Stimulated activated CD4-positive, alpha-beta T cell treated with anti-CD3 and anti-CD28 coated beads, Interleukin-4, amount 100 ng/mL, for 1 hour (primary cell): ENCODE measurements at regions not wholly inside any gene's neighbourhood (a gene's known extent, or its start where the extent isn't known, plus 50 kb on each side); places are given as distances from the start of the nearest gene placed in this dataset.
"Not testable (repeated sequence)": the region's sequence is repeated elsewhere in the genome, so short reads cannot be mapped to it uniquely, and the experiment has no call there.

Experiments
- DNase-seq: peaks from one replicate; pipeline ENCODE4 v3.0.0-alpha.2; 2020

DNA sequence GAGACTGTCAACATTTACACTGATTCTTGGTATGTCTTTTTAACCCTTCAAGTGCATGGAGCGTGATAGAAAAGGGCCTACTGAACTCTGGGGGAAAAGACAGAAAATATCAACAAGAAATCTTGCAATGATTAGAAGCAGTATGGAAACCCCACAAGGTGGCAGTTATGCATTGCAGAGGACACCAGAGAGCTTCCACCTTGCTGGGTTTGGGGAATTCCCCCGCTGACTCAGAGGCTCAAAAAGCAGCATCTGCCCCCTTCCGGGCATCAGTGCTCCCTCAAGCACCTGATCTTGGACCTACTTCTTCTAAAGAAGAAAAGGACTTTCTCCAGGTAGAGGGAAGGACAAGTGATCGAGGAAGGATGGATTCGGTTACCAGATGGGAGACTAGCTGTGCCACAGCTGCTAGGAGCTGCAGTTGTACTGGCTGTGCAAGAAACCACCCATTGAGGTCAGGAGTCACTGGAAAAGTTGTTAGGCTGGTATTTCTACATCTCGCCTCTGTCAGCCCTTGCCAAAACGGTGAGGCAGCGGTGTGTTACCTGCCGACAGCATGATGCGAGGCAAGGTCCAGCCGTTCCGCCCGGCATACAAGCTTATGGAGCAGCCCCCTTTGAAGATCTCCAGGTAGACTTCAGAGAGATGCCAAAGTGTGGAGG lies 102.8 kb upstream of the OSBPL11 start:
- peak; percentile 43 for DNase-seq

DNA sequence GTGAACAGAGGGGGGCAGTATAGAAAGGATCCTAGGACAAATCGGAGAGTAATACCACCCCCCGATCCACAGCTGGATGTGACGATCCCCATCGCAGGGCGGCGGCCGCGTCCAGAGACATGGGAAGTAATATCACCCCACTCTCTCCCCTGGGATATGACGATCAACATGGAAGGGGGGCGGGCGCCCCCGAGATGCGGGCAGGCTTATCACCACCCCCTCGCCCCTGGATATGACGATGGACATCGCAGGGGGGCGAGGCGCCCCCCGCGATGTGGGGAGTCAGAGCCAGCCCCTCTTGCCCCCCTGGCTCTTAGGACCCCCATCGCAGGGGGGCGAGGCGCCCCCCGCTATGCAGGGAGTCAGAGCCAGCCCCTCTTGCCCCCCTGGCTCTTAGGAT lies 120.4 kb upstream of the OSBPL11 start:
- DNase-seq: no peak

DNA sequence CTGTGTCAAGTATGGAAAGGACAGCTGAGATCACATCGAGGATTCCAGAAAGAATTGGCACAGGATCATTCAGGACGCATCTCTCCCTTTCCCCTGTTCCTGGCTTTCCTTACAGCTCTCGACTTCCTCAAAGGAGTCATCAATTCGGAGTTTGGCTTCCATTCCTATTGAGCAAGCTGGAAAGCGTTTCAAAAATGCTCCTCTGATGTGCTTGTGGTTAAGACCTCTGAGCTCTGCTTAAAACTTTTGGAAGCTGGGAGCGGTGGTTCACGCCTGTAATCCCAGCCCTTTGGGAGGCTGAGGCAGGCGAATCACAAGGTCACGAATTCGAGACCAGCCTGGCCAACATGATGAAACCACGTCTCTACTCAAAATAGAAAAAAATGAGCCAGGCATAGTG lies 136.9 kb upstream of the OSBPL11 start:
- DNase-seq: not testable (repeated sequence)

DNA sequence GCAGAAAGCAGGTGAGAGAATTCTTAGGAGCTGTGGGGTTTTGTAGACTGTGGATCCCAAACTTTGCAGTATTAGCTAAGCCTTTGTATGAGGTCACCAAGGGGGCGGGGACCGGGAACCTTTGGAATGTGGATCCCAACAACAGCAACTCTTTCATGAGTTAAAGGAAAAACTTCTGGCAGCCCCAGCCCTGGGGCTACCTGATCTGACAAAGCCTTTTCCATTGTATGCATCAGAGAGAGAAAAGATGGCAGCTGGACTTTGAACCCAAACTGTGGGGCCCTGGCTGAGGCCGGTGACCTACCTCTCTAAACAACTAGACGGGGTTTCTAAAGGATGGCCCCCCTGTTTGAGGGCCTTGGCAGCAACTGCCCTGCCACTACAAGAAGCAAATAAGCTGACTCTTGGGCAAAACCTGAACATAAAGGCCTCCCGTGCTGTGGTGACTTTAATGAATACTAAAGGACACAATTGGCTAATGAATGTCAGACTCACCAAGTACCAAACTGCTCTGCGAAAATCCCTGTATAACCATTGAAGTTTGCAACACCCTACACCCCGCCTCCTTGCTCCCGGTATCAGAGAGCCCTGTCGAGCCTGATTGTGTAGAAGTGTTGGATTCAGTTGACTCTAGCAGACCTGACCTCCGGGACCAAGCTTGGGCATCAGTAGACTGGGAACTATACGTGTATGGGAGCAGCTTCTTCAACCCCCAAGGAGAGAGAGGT lies 146.9 kb upstream of the OSBPL11 start:
- DNase-seq: not testable (repeated sequence)

GRCh38 chr3:125742845-125743244 lies 147.5 kb upstream of the OSBPL11 start:
- peak; percentile 22 for DNase-seq

- DNase-seq: not testable (repeated sequence)
Measured at GRCh38 chr3:125757050-125757449, 161.8 kb upstream of the OSBPL11 start.

DNA sequence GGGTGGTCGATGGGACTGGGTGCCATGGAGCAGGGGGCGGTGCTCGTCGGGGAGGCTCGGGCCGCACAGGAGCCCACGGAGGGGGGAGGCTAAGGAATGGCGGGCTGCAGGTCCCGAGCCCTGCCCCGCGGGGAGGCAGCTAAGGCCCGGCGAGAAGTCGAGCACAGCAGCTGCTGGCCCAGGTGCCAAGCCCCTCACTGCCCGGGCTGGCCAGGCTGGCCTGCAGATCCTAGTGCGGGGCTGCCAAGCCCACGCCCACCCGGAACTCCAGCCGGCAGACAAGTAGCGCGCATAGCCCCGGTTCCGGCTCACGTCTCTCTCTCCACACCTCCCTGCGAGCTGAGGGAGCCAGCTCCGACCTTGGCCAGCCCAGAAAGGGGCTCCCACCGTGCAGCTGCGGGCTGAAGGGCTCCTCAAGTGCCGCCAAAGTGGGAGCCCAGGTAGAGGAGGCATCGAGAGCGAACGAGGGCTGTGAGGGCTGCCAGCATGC lies 163.4 kb upstream of the OSBPL11 start:
- DNase-seq: not testable (repeated sequence)

- DNase-seq: not testable (repeated sequence)
Measured at GRCh38 chr3:125762601-125763000, 167.3 kb upstream of the OSBPL11 start.

DNA sequence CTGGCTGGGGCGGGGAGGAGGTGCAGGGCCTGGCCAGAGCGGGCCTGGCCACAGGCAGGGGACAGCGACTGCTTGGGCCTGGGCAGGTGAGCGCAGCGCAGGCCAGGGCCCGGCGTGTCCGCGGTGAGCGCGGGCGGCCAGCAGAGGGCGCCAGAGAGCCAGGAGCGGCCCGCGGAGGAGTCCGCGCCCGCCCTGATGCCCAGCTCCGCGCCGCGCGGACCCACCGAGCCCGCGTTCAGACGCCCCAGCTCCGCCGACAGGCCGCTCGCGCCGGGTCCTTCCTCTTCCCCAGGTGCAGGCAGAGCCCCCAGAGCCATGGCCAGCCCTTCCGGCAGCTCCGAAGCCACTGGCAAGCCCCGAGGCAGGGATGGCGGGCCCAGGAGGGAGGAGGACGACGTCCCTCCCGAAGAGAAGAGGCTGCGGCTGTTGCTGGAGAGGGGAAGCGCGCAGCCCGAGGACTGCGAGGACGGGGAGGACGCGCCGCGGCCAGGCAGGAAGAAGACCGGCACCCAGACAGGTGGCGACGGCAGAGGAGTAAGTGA lies 171.1 kb upstream of the OSBPL11 start:
- DNase-seq: peak; percentile 70

DNA sequence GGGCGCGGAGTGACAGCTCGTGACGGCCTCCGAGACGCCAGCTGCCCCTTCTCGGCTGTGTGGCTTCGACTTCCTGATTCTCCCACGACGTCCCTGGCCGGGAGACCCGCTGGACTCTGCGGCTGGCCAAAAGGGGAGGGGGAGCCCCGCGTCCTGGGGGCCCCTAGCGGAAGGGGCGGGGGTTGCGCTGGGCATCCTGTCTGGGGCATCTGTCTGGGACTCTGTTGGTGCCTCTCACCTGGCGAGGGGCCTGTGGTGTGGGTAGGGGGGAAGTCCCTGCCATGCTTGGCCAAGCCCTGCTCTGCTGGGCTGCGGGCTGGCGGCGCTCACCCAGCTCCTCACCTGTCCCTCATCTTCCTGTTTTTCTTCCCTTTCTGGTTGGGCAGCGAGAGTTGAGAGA lies 171.6 kb upstream of the OSBPL11 start:
- peak; percentile 11 for DNase-seq

DNA sequence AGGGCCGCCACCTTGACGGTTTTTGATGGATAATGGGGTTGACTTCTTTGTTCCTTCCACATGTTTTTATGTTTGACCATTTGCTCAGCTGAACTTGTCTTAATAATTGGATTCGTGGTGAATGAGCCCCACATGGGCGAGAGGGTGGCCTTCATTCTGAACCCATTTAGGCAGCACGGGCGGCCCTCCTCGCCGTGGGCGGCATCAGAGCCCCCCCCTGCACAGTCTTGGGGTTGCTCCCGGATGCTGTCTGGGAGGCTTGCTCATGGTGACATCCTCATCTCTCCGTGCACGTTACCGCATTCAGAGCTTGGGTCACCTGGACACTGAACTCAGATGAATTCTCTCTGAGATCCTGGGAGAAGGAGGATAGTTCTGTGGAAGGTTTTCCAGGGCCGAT lies 172.3 kb upstream of the OSBPL11 start:
- DNase-seq: no peak

DNA sequence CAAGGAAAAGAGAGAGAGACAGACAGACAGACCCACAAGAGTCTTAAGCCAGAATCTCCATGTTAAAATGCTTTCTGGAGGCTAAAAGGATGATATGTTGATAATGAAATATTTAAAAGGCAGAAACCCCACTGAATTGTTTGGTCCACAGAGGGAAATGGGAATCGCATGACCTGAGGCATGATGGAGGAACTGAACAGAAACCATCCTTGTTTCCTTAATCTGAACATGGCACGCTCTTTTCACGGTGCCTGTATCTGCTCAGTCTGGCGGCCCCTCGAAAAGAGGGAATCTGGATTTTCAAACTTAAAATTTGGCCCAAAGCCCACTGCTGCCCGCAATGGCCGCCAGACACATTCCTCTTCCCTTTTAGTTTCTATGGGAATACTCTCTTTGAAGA lies 173.5 kb upstream of the OSBPL11 start:
- not testable (repeated sequence) for DNase-seq

DNA sequence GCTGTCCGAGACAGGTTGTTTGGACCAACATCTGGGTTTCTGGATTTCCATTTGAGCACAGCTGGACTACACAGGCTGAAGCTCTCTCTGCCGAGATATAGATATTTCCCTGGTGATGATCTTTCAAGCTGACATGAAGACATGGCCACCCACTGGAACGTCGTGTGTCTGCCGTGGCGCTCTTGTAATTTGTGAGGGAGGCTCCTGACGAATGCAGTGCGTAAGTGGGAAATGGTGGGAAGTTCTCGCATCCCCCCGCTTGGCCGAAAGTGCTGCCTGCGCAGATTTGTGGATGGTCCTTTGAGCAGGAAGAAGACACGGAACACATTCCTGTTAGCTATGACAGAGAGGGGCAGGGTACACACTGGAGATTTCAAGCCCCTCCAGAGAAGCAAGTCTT lies 176.2 kb upstream of the OSBPL11 start:
- not testable (repeated sequence) for DNase-seq

DNA sequence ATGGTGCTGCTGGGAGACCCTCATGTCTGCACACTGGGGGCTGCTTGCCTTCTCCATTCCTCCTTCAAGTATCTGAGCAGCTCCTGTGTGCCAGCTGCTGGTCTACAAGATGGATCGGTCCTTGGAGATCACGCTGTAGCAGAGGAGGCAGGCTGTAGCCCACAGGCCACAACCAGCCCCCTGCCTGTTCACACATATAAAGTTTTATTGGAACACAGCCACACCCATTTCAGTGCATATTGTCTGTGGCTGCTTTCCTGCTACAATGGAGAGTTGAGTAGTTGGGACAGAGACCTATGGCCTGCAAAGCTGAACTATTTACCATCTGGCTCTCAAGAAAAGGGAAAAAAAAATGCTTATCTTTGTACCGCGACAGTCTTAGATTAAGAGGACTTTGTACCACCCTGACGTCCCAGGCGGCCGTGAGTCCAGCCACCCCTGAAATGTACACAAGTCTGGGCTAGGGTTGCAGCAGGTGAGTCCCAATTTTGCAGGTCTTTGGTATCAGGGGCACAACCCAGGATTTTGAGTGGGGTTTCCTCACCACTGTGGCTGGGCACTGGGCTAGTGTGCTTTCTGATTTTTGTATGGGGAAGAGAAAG lies 179.2 kb upstream of the OSBPL11 start:
- DNase-seq: not testable (repeated sequence)

GRCh38 chr3:125775106-125775505 lies 179.8 kb upstream of the OSBPL11 start:
- DNase-seq: not testable (repeated sequence)

DNA sequence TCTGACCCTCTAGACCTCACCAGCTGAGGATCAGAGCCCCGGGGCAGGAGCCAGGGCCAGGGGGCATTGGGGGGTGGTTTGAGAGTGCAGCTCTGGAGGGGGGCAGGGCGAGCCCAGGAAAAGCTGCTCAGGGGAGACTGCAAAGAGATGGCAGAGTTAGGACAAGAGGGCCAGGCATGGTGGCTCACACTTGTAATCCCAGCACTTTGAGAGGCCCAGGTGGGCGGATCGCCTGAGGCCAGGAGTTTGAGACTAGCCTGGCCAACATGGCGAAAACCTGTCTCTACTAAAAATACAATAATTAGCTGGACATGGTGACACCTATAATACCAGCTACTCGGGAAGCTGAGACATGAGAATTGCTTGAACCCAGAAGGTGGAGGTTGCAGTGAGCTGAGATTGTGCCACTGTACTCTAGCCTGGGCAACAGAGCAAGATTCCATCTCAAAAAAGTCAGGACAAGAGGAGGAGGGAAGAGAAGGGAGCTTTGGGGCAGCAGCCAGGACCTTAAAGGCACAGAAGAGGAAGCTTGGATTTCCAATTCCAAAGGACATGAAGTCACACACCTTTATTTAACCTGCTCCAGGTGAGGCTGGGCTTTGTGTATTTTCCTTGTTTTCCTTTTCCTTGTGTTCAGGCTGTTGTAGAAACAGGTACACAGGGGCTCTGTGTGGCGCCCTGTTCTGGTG lies 180.5 kb upstream of the OSBPL11 start:
- DNase-seq: not testable (repeated sequence)

GRCh38 chr3:125779276-125779675 lies 184.0 kb upstream of the OSBPL11 start:
- DNase-seq: not testable (repeated sequence)

DNA sequence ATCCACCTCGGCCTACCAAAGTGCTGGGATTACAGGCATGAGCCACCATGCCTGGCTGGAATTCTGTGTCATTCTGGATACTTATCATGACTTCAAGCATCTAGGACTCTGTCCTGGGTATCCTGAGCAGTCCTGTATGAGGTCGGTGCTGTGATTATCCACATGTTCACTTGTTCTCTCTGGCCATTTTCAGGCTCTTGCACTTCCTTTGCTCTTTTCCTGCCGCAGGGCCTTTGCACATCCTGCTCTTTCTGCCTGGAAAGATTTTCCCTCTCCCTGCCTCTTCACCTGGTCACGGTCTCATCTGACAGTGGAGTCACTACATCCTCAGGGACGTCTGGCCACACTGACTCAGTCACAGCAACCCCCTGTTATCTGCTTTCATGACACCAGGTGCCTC lies 184.6 kb upstream of the OSBPL11 start:
- not testable (repeated sequence) for DNase-seq

DNA sequence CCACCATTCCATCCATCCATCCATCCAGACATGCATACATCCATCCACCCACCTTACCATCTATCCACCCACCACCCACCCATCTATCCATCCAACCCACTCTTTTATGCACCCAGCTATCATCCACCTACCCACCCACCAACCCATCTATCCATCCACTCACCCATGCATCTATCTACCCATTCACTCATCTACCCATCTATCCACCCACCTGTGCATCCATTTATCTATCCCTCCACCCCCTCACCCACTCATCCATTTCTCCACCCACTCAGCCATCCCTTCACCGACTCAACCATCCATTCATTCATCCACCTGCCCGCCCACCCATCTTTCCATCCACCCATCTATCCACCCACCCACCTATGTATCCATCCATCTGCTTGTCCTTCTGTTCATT lies 186.4 kb upstream of the OSBPL11 start:
- DNase-seq: not testable (repeated sequence)

DNA sequence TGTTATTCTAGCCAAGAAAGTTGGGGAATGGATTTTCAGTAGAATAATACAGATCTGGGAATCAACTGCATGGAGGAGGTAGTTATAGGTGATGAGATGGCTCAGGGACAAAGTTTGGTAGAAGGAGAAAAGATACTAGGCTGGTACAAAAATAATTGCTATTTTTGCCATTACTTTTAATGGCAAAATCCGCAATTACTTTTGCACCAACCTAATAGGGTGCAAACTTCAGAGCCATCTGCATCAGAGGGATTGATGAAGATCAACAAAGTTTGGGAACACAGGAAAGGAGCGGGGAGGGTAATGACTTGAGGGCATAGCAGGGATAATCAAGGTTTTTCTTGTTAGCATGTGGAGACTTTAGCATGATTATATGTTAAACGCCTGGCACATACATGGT lies 178.7 kb upstream of the ROPN1B start:
- DNase-seq: not testable (repeated sequence)

GRCh38 chr3:125791021-125791420 lies 178.0 kb upstream of the ROPN1B start:
- DNase-seq: not testable (repeated sequence)

GRCh38 chr3:125810010-125810409 lies 159.0 kb upstream of the ROPN1B start:
- DNase-seq: not testable (repeated sequence)

DNA sequence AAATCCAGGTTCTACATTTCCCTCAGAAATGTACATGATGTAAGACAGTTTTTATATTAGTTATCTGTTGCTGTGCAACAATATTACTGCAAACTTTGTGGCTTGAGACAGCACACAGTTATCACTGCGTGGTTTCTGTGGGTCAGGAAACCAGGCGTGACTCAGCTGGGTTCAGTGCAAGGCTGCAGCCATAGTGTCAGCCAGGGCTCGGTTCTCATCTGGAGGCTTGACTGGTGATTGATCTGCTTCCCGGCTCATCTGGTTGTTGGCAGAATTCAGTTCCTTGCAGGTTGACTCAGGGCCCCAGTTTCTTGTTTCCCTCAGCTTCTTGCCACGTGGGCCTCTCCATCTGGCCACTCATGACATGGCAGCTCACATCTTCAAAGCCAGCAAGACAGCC lies 146.8 kb upstream of the ROPN1B start:
- peak; percentile 14 for DNase-seq
